IMR-90 (cell line): ENCODE measurements at regions not wholly inside any gene's neighbourhood (a gene's known extent, or its start where the extent isn't known, plus 50 kb on each side); places are given as distances from the start of the nearest gene placed in this dataset.

ENCODE experiments used
- ATAC-seq: fragments of 200-7000 bp; cut with Tn5 transposase; 2 replicates; pipeline ENCODE4 v1.9.1; 2020; ENCODE audit warnings: low read depth, mild to moderate bottlenecking, moderate library complexity
- BruUV-seq: library from RNA; stranded (reverse); fragments of 400-500 nt; replicated peaks from 2 replicates; lab custom pipeline; 2021; lab: Mats Ljungman, UMichigan
- CTCF ChIA-PET: fragments of 300-600 bp; formaldehyde crosslinking; extraction: SDS; loops from one replicate; lab custom pipeline; 2021; ENCODE audit warnings: antibody characterized with exemption; lab: Yijun Ruan, JAX
- POLR2A ChIA-PET: fragments of 300-600 bp; sonication (Branson Sonifier 250); formaldehyde crosslinking; loops from one replicate; lab custom pipeline; 2022; ENCODE audit warnings: antibody characterized with exemption; ENCODE audit not compliant: unreplicated experiment; lab: Charles Lee
- DNase-seq: peaks from one replicate; pipeline ENCODE4 v3.0.0; 2013
- H2AFZ ChIP-seq: replicated peaks from 2 replicates; pipeline ENCODE3; 2013; ENCODE audit warnings: low read length, mild to moderate bottlenecking; ENCODE audit not compliant: poor library complexity
- H2AK5ac ChIP-seq: 2 replicates; pipeline ENCODE4 v1.6.1; 2013; ENCODE audit warnings: low read depth, low read length, inconsistent platforms
- H2AK9ac ChIP-seq: replicated peaks from 2 replicates; pipeline ENCODE3; 2013; ENCODE audit warnings: mild to moderate bottlenecking, low read depth, low read length, moderate library complexity; ENCODE audit not compliant: poor library complexity
- H2BK120ac ChIP-seq: 2 replicates; pipeline ENCODE4 v1.6.1; 2013; ENCODE audit warnings: low read depth, low read length, inconsistent platforms
- H2BK15ac ChIP-seq: 3 replicates; pipeline ENCODE4 v1.6.1; 2013; ENCODE audit warnings: low read depth, low read length, inconsistent platforms
- H2BK20ac ChIP-seq: 2 replicates; pipeline ENCODE4 v1.6.1; 2013; ENCODE audit warnings: low read depth, mild to moderate bottlenecking, inconsistent platforms, low read length, moderate library complexity
- H2BK5ac ChIP-seq: 2 replicates; pipeline ENCODE4 v1.6.1; 2013; ENCODE audit warnings: mild to moderate bottlenecking, low read depth, low read length, inconsistent platforms; ENCODE audit not compliant: poor library complexity, severe bottlenecking
- H3K14ac ChIP-seq: replicated peaks from 2 replicates; pipeline ENCODE4 v1.6.1; 2013; ENCODE audit warnings: low read depth, low read length, inconsistent platforms
- H3K18ac ChIP-seq: 2 replicates; pipeline ENCODE4 v1.6.1; 2013; ENCODE audit warnings: low read depth, low read length, control low read depth
- H3K23ac ChIP-seq: 2 replicates; pipeline ENCODE4 v1.6.1; 2013; ENCODE audit warnings: low read depth, low read length, inconsistent platforms
- H3K27ac ChIP-seq: 2 replicates; pipeline ENCODE4 v1.5.1; 2013; ENCODE audit warnings: mild to moderate bottlenecking, control low read depth, low read length; ENCODE audit not compliant: insufficient read depth
- H3K27me3 ChIP-seq: 2 replicates; pipeline ENCODE4 v1.6.1; 2013; ENCODE audit warnings: low read length; ENCODE audit not compliant: control insufficient read depth, insufficient read depth
- H3K36me3 ChIP-seq: 2 replicates; pipeline ENCODE4 v1.6.1; 2013; ENCODE audit warnings: low read length, mixed read lengths; ENCODE audit not compliant: control insufficient read depth, insufficient read depth
- H3K4ac ChIP-seq: 2 replicates; pipeline ENCODE4 v1.6.1; 2013; ENCODE audit warnings: low read depth, low read length, inconsistent platforms
- H3K4me1 ChIP-seq: 2 replicates; pipeline ENCODE4 v1.6.1; 2013; ENCODE audit warnings: low read length, mixed read lengths; ENCODE audit not compliant: control insufficient read depth, insufficient read depth
- H3K4me2 ChIP-seq: 2 replicates; pipeline ENCODE4 v1.6.1; 2013; ENCODE audit warnings: low read depth, mild to moderate bottlenecking, control low read depth, low read length, moderate library complexity
- H3K4me3 ChIP-seq: 2 replicates; pipeline ENCODE4 v1.5.1; 2013; ENCODE audit warnings: low read depth, mild to moderate bottlenecking, control low read depth, low read length, moderate library complexity; ENCODE audit not compliant: insufficient read depth
- H3K56ac ChIP-seq: 2 replicates; pipeline ENCODE4 v1.6.1; 2013; ENCODE audit warnings: low read length, inconsistent platforms; ENCODE audit not compliant: insufficient read depth; ENCODE audit errors: extremely low read depth
- H3K79me1 ChIP-seq, 2 experiments: 2 replicates each; pipeline ENCODE4 v1.6.1; 2013; ENCODE audit warnings: low read length in 2 of 2, inconsistent platforms in 1 of 2, low read depth in 1 of 2
- H3K9ac ChIP-seq: 2 replicates; pipeline ENCODE4 v1.6.1; 2013; ENCODE audit warnings: low read depth, low read length, control low read depth
- H3K9me1 ChIP-seq: 2 replicates; pipeline ENCODE4 v1.6.1; 2013; ENCODE audit warnings: low read length, inconsistent platforms; ENCODE audit not compliant: insufficient read depth
- H3K9me3 ChIP-seq: 2 replicates; pipeline ENCODE4 v1.6.1; 2013; ENCODE audit warnings: low read length; ENCODE audit not compliant: control insufficient read depth, insufficient read depth
- H4K20me1 ChIP-seq: 2 replicates; pipeline ENCODE4 v1.6.1; 2013; ENCODE audit warnings: low read length, inconsistent platforms; ENCODE audit not compliant: insufficient read depth
- H4K5ac ChIP-seq: 2 replicates; pipeline ENCODE4 v1.6.1; 2013; ENCODE audit warnings: mild to moderate bottlenecking, low read depth, low read length, control low read depth
- H4K8ac ChIP-seq, 2 experiments: 2 replicates each; pipeline ENCODE4 v1.6.1; 2013; ENCODE audit warnings: low read depth in 2 of 2, low read length in 2 of 2, control low read depth in 1 of 2, inconsistent platforms in 1 of 2
- H4K91ac ChIP-seq: 2 replicates; pipeline ENCODE4 v1.6.1; 2013; ENCODE audit warnings: low read depth, low read length, inconsistent platforms; ENCODE audit not compliant: insufficient read depth
- CEBPB ChIP-seq: IDR thresholded peaks from 2 replicates; pipeline ENCODE4 v1.6.1; 2012; ENCODE audit warnings: low read depth, low read length, improper control_type of control experiment
- MAFK ChIP-seq: IDR thresholded peaks from 2 replicates; pipeline ENCODE4 v1.6.1; 2012; ENCODE audit warnings: low read depth, low read length, improper control_type of control experiment
- NFE2L2 ChIP-seq: fragments of 150-350 bp; IDR thresholded peaks from 2 replicates; pipeline ENCODE4 v1.6.1; 2016; ENCODE audit warnings: low read depth, mild to moderate bottlenecking, low read length
- RCOR1 ChIP-seq: IDR thresholded peaks from 2 replicates; pipeline ENCODE4 v1.6.1; 2012; ENCODE audit warnings: mild to moderate bottlenecking, low read length, improper control_type of control experiment; ENCODE audit not compliant: insufficient replicate concordance
- WGBS, 2 experiments: methylation state at CpG; one replicate each; pipeline versions ENCODE4 v1.1.5 to v1.1.7; 2013; ENCODE audit warnings: missing lambda C conversion rate in 2 of 2; ENCODE audit not compliant: insufficient read length in 1 of 2; ENCODE audit errors: extremely low coverage in 2 of 2; 5-methylcytosine and 5-hydroxymethylcytosine counted together
- dilution Hi-C: fragments of 300-500 bp; cut with HindIII; formaldehyde crosslinking; loops from one replicate; pipeline ENCODE4 v1.14.3; 2018; ENCODE audit warnings: low sequenced_read_pairs; ENCODE audit not compliant: unreplicated experiment
- in situ Hi-C: fragments of 300-500 bp; cut with MboI; formaldehyde crosslinking; loops from 3 replicates; pipeline ENCODE4 v1.14.3; 2019; ENCODE audit warnings: low sequenced_read_pairs, inconsistent platforms, mixed read lengths
- intact Hi-C: fragments of 100-400 bp; cut with micrococcal nuclease; formaldehyde crosslinking; loops from 2 replicates; pipeline ENCODE4 v1.10.0; 2022
- TF ChIP-seq, protein P1 (sequence below): conservative IDR thresholded peaks from 2 replicates; pipeline ENCODE4 v1.5.1; 2012; ENCODE audit warnings: mild to moderate bottlenecking, low read depth, low read length, improper control_type of control experiment
- TF ChIP-seq, protein P2 (sequence below): fragments of 150-350 bp; IDR thresholded peaks from 2 replicates; pipeline ENCODE4 v1.6.1; 2017; ENCODE audit warnings: mild to moderate bottlenecking, antibody characterized with exemption, low read length, low read depth

DNA sequence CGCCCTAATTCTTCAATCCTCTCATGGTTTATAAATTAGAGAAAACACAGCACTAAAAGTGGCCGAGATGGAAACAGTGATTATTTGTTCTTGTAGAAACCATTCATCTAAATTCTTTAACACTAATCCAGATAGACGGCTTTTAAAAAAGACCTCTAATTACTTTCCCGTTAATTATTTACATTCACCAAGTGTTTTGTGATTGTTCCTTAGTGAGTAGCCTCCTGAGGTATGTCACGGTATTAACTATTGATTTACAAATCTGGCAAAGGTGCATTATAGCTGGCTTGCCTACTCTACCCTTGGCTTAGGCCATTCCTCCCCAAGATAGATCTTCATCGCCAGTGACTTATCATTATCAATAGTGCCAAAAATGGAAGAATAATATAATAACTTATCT, 436.4 kb upstream of the ST6GAL2 start:
- H2AFZ ChIP-seq, result no peak overlapping the region
- no peak overlapping the region for H3K23ac ChIP-seq

More for the DNA sequence above, 436.4 kb upstream of the ST6GAL2 start:
- Histone ChIP-seq H4K20me1 (no peaks in the 10 kb centered on the region), H3K79me1 (no peaks in the 10 kb centered on the region), H2BK5ac (no peak overlapping the region), H3K36me3 (no peaks in the 10 kb centered on the region), H2BK120ac (no peak overlapping the region), H3K56ac (no peak overlapping the region), H3K18ac (no peak overlapping the region), H3K27me3 (no peaks in the 10 kb centered on the region), H3K4me2 (no peak overlapping the region), H2BK20ac (no peak overlapping the region), H3K9me1 (no peaks in the 10 kb centered on the region), H4K91ac (no peak overlapping the region), H2BK15ac (no peak overlapping the region), H2AK5ac (no peak overlapping the region), H3K9ac (no peak overlapping the region), H2AK9ac (no peak overlapping the region), H4K5ac (no peak overlapping the region), H4K8ac (no peak overlapping the region), H3K9me3 (peaks cover 12% of the 10 kb centered on the region), H3K4me1 (no peaks in the 10 kb centered on the region), H3K4me3 (no peak overlapping the region), H3K4ac (no peak overlapping the region), H3K14ac (no peak overlapping the region), H3K27ac (no peak overlapping the region)
- in situ Hi-C loops (no loop called here), intact Hi-C loops (no loop called here), dilution Hi-C loops (no loop called here)
- BruUV-seq, result no TSS peak
- POLR2A ChIA-PET, result no interaction called here
- no peak for ATAC-seq
- no CpG with 5 or more reads among the region's 6 CpGs for WGBS, 2 experiments
- TF ChIP-seq RCOR1 (no peak), MAFK (no peak), NFE2L2 (no peak), CEBPB (no peak)
- TF ChIP-seq, protein P1, sequence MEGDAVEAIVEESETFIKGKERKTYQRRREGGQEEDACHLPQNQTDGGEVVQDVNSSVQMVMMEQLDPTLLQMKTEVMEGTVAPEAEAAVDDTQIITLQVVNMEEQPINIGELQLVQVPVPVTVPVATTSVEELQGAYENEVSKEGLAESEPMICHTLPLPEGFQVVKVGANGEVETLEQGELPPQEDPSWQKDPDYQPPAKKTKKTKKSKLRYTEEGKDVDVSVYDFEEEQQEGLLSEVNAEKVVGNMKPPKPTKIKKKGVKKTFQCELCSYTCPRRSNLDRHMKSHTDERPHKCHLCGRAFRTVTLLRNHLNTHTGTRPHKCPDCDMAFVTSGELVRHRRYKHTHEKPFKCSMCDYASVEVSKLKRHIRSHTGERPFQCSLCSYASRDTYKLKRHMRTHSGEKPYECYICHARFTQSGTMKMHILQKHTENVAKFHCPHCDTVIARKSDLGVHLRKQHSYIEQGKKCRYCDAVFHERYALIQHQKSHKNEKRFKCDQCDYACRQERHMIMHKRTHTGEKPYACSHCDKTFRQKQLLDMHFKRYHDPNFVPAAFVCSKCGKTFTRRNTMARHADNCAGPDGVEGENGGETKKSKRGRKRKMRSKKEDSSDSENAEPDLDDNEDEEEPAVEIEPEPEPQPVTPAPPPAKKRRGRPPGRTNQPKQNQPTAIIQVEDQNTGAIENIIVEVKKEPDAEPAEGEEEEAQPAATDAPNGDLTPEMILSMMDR, result no peak
- TF ChIP-seq, protein P2, sequence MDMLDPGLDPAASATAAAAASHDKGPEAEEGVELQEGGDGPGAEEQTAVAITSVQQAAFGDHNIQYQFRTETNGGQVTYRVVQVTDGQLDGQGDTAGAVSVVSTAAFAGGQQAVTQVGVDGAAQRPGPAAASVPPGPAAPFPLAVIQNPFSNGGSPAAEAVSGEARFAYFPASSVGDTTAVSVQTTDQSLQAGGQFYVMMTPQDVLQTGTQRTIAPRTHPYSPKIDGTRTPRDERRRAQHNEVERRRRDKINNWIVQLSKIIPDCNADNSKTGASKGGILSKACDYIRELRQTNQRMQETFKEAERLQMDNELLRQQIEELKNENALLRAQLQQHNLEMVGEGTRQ, result no peak
- CTCF ChIA-PET, result no interaction called here
- DNase-seq, result no peak
